T-helper 2 cell treated with Interferon-gamma antibody and Interleukin-4, amounts not matched to agents 100 ng/mL and 5 ng/mL, for 36 hours (primary cell): ENCODE measurements at regions not wholly inside any gene's neighbourhood (a gene's known extent, or its start where the extent isn't known, plus 50 kb on each side); places are given as distances from the start of the nearest gene placed in this dataset.
"Not testable (repeated sequence)": the region's sequence is repeated elsewhere in the genome, so short reads cannot be mapped to it uniquely, and the experiment has no call there.

Experiments used
- intact Hi-C: fragments of 100-400 bp; cut with micrococcal nuclease; formaldehyde crosslinking; loops from one replicate; pipeline ENCODE4 v1.15.1; 2023

DNA sequence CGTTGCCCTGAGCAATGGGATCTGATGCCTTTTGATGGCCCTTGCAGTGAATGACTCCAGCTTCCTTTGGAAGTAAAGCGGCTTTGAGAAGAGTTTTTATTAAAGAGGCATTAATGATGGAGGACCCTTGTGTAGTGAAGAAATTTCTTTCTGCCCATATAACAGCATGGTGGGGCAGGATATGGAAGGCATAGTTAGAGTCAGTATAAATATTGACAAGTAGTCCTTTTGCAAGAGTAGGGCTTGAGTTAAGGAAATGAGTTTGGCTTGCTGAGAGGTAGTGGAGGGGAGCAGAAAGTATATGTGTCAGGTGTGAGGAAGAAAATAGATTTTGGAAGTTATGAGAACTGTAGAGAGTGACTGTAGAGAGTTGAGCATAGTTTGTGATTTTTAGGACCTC, 254.1 kb upstream of the DIO3 start:
- intact Hi-C loops = not testable (repeated sequence)

- intact Hi-C loops = not testable (repeated sequence)
Measured at GRCh38 chr14:101311186-101311585, 250.1 kb upstream of the DIO3 start.

GRCh38 chr14:101313268-101313667, 248.0 kb upstream of the DIO3 start:
- intact Hi-C loops = no loop called here

- intact Hi-C loops = no loop called here
Measured at GRCh38 chr14:101315802-101316296, 245.4 kb upstream of the DIO3 start.

- intact Hi-C loops = no loop called here
Measured at GRCh38 chr14:101318271-101318670, 243.0 kb upstream of the DIO3 start.

GRCh38 chr14:101320396-101320795, 240.9 kb upstream of the DIO3 start:
- intact Hi-C loops = no loop called here

- intact Hi-C loops = no loop called here
Measured at GRCh38 chr14:101322223-101322622, 239.1 kb upstream of the DIO3 start.

- intact Hi-C loops = no loop called here
Measured at GRCh38 chr14:101323111-101323510, 238.2 kb upstream of the DIO3 start.

- intact Hi-C loops = not testable (repeated sequence)
Measured at GRCh38 chr14:101323614-101324235, 237.6 kb upstream of the DIO3 start.

GRCh38 chr14:101325319-101325718, 236.0 kb upstream of the DIO3 start:
- intact Hi-C loops = no loop called here

GRCh38 chr14:101328412-101329028, 232.8 kb upstream of the DIO3 start:
- intact Hi-C loops = no loop called here

GRCh38 chr14:101330416-101331140, 230.7 kb upstream of the DIO3 start:
- intact Hi-C loops = no loop called here

DNA sequence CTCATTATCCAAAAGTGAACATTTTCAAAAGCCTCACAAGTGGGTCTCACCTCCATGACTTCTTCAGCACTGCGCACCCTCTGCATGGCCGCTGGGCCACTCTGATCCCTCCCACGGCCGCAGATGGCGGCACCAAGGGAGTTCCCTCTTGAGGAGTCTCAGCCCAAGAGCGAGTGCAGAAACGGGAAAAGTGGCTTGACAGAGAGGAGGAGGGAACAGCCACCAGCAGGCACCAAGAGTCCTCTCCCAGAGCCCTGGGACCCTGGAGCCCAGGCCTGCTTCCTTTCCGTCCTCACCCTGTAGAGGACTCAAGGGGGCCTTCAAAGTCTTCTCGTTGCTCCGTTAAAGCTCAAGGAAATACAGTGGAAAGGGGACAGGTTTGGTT, 230.2 kb upstream of the DIO3 start:
- intact Hi-C loops = no loop called here

GRCh38 chr14:101331661-101332169, 229.6 kb upstream of the DIO3 start:
- intact Hi-C loops = no loop called here

GRCh38 chr14:101332281-101332680, 229.0 kb upstream of the DIO3 start:
- intact Hi-C loops = no loop called here

- intact Hi-C loops = no loop called here
Measured at GRCh38 chr14:101333335-101334280, 227.7 kb upstream of the DIO3 start.

DNA sequence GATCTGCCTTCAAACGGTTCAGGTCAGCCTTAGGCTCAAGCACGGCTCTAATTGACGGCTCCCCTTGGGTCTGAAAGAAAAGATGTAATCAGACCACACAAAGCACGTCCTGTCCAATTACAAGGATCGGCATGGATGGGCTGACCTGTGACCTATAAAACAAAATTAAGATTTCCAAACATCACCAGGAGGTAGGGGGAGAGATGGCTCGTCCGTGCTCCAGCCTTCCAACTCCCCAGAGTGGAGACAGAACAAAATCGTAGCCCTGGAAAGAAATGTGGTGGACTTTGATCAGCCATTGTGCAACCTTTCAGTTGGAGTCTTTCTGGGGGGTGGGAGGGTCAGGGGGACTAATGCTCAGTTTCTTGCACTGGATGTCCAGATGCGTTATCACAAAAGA, 226.6 kb upstream of the DIO3 start:
- intact Hi-C loops = no loop called here

GRCh38 chr14:101335061-101335661, 226.1 kb upstream of the DIO3 start:
- intact Hi-C loops = no loop called here

GRCh38 chr14:101336183-101336582, 225.1 kb upstream of the DIO3 start:
- intact Hi-C loops = no loop called here

DNA sequence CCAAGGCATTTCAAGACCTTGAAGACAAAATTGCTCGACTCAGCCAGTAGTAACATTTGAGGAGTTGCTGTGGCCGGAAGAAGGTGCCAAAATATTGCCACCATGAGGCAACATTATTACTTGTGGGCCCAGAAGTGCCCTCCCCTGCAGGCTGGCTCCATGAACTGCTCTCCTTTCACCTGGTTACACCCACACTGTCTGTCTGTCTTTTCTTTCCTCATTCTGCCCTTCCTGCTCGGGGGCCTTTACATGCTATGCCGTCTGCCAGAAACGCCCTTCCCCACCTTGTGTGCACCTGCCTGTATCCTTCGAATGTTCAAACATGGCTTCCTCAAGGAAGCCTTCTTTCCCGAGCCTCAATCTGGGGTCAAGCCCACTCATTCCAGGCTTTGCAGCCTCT, 224.2 kb upstream of the DIO3 start:
- intact Hi-C loops = no loop called here

GRCh38 chr14:101340556-101340955, 220.7 kb upstream of the DIO3 start:
- intact Hi-C loops = no loop called here
